C4-2B (cell line): ENCODE measurements at regions not wholly inside any gene's neighbourhood (a gene's known extent, or its start where the extent isn't known, plus 50 kb on each side); places are given as distances from the start of the nearest gene placed in this dataset.

Experiments
- H3K27ac ChIP-seq: fragments of 450-650 bp; 2 replicates; pipeline ENCODE4 v1.5.1; 2017
- CTCF ChIP-seq: fragments of 450-650 bp; conservative IDR thresholded peaks from 2 replicates; pipeline ENCODE4 v1.5.1; 2017; ENCODE audit warnings: mild to moderate bottlenecking
- ZFX ChIP-seq: fragments of 450-650 bp; IDR thresholded peaks from 2 replicates; pipeline ENCODE4 v1.6.1; 2017

- H3K27ac ChIP-seq = no peak overlapping the region
- TF ChIP-seq CTCF = no peak
- TF ChIP-seq ZFX = no peak
These were observed 112.8 kb downstream of the JCAD start for GRCh38 chr10:29946614-29946952.

GRCh38 chr10:29941476-29941875 lies 117.9 kb downstream of the JCAD start:
- no peak overlapping the region for H3K27ac ChIP-seq
- TF ChIP-seq ZFX = no peak
- no peak for TF ChIP-seq CTCF

- H3K27ac ChIP-seq = no peak overlapping the region
- no peak for TF ChIP-seq ZFX
- TF ChIP-seq CTCF = no peak
These were observed 126.4 kb downstream of the JCAD start for GRCh38 chr10:29932991-29933390.

GRCh38 chr10:29931833-29932232 lies 127.6 kb downstream of the JCAD start:
- TF ChIP-seq CTCF (no peak), ZFX (no peak)
- no peak overlapping the region for H3K27ac ChIP-seq

GRCh38 chr10:29929006-29929405 lies 130.4 kb downstream of the JCAD start:
- TF ChIP-seq ZFX = no peak
- TF ChIP-seq CTCF = no peak
- H3K27ac ChIP-seq = no peak overlapping the region

GRCh38 chr10:29926693-29927048 lies 132.7 kb downstream of the JCAD start:
- H3K27ac ChIP-seq = no peak overlapping the region
- no peak; the same call in 1 of the 2 replicates for TF ChIP-seq CTCF
- no peak for TF ChIP-seq ZFX

- TF ChIP-seq ZFX = no peak
- no peak for TF ChIP-seq CTCF
- no peak overlapping the region for H3K27ac ChIP-seq
These were observed 133.4 kb downstream of the JCAD start for GRCh38 chr10:29925771-29926692.
